GDM1 (cell line): ENCODE measurements at regions not wholly inside any gene's neighbourhood (a gene's known extent, or its start where the extent isn't known, plus 50 kb on each side); places are given as distances from the start of the nearest gene placed in this dataset.
"Not testable (repeated sequence)": the region's sequence is repeated elsewhere in the genome, so short reads cannot be mapped to it uniquely, and the experiment has no call there.

ENCODE experiments used
- DNase-seq: peaks from one replicate; lab custom pipeline; 2025; lab: John Stamatoyannopoulos, UW

DNA sequence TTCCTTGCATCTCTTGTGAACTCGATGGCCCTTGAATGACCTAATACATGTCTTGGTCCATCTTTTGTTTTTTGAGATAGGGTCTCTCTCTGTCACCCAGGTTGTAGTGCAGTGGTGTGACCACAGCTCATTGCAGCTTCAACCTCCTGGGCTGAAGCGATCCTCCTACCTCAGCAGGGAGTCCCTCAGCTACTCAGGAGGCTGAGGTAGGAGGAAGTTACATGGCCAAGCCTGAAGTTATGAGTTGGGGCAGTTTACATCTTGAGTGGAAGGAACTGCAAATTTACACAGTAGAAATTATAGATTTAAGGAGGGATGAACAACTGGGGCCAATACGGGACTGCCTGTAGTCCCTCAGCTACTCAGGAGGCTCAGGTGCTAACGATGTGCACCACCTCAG, 97.2 kb upstream of the METTL14 start:
- no peak for DNase-seq

DNA sequence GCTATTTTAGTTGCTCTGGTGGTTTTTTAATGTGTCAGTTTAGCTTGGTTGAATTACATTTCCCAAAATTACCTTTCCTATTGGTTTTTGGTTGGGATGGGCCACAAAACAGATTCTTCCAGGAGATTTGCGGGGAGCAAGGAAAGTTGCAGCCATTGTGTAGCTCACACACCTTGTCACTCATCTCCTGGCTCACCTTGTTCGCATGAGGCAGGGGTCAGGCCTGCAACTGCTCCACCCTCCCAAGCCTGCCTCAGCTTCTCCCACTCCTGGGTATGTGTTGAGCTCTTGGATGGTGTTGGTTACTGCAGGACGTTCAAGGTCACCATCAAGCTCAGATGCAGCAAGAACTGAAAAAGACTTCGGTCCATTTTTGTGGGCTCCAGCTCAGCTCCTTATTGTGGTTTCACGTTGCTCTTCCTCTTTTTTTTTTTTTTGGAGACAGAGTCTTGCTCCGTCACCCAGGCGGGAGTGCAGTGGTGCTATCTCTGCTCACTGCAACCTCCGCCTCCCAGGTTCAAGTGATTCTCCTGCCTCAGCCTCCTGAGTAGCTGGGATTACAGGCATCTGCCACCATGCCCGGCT, 95.6 kb upstream of the METTL14 start:
- no peak for DNase-seq

DNA sequence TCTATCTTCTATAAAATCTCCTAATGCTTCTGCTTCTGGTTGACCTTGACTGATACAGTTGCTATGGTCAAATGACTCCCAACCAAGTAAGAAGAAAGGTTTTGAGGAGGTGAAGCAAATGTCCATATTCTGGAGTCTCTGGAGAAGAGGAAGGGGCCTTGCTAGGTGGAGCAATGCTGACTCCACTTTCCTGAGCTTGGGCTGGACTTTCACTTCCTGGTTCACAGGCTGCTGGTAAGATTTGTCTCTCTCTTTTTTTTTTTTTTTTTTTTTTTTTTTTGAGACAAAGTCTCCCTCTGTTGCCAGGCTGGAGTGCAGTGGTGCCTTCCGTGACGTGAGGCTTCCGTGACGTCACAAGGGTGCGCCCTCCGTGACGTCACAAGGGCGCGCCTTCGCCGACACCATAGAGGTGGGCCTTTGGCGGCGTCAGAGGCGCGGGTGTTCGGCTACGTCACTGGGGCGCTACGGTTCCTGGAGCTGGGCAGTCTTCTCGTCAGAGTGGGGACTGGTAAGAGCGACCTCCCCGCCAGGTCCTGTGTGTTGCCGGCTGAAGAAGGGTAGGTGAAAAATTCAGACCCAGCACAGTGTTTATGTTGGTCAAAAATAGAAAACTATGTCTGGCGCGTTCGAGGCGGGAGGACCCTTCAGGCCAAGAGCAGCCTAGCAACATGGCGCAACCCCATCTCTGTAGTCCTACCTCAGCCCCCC, 93.7 kb upstream of the METTL14 start:
- peak; percentile 83 for DNase-seq

DNA sequence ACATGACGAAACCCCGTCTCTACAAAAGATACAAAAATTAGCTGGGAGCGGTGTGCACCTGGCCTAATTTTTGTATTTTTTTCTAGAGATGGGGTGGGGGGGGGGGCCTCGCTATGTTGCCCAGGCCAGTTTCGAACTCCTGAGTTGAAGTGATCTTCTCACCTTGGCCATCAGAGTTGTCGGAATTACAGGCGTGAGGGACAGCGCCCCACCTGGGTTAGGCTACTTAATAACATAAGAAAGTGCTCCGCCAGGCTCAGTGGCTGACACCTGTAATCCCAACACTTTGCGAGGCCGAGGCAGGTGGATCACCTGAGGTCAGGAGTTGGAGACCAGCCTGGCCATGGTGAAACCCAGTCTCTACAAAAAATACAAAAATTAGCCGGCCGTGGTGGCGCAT, 92.9 kb upstream of the METTL14 start:
- not testable (repeated sequence) for DNase-seq

DNA sequence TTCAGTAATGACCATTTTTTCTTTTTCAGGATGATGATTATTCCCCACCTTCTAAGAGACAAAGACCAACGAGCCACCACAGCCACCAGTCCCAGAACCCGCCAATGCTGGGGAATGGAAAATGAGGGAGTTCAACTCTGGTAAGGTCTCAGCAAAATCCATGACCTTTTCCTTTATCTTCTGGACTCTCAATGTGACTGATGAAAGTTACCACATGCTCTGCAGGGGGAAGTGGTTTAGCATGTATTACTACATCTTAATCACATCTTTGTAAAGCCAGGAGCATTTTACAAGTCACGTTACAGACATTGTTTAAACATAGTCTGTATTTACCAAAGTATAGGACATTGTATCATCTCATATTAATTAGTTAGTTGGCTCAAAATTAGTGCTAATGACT, 89.3 kb upstream of the METTL14 start:
- DNase-seq, result not testable (repeated sequence)

DNA sequence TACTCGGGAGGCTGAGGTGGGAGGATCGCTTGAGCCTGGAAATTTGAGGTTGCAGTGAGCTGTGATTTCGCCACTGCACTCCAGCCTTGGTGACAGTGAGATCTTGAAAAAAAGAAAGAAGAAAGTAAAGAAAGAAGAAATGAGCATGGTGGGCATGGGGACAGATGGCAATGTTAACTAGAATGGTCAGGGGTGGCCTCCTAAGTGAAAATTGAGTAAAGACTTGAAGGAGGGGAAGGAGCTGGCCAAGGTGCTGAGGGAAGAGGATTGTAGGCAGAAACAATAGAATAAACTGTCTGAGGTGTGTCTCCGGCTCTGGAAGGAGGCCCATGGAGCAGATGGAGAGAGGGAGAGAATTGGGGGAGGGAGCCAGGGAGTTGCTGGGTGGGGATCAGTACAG, 60.1 kb upstream of the METTL14 start:
- not testable (repeated sequence) for DNase-seq

DNA sequence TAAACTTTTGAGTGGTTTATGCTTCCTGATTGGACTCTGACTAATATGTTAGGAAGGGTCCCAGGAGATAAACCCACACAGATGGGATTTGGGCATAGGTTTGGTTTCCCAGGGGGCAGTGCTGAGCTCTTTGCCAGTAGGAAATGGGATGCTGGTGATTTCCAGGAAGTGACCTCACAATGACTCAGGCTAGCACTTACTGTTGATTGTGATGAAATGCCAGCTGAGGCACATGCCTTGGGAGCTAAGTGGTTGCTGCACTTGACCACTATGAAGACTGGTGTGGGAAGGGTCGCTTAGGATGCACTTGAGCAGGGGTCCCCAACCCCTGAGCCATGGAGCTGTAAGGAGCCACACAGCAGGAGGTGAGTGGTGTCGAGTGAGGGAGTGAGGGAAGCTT, 55.5 kb upstream of the METTL14 start:
- DNase-seq, result not testable (repeated sequence)

DNA sequence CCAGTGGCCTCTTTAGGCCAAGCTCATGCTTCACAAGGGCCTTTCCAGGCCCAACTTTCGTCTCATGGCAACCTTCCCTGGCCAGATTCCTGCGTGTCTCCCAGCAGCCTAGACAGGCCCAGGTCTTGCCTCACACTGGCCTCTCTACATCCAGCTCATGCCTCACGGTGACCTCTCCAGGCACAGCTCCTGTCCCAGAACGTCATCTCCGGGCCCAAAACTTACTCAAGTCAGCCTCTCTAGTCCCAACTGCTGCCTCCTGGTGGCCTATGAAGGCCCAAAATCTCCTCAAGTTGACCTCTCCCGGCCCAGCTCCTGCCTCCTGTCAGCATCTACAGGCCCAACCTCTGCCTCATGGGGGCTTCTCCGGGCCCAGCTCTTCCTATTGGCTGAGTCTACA, 54.3 kb upstream of the METTL14 start:
- DNase-seq, result not testable (repeated sequence)

DNA sequence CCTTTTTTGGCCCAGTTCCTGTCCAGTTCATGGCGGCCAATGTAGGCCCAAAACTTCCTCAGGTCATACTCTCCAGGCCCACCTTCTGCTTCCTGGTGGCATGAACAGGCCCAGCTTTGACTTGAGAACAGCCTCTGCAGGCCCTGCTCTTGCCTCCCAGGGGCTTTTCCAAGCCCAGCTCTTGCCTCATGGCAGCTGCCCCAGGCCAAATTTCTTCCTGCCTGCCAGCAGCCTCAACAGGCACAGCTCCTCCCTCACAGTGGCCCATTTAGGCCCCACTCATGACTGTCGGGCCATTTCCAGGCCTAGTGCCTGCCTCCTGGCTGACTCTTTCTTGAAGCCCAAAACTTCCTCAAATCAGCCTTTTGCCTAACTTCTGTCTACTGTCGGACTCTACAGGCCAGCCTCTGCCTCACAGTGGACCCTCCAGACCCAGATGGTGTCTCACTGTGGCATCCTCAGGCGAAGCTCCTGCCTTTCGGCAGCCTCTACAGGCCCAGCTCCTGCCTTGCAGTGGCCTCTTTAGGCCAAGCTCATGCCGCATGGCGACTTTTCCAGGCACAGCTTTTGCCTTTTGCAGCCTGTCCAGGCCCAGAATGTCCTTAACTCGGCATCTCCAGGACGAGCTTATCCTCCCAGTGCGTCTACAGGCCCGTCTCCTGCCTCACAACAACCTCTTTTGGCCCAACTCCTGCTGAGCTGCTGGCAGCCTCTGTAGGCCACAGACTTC, 53.7 kb upstream of the METTL14 start:
- DNase-seq, result not testable (repeated sequence)

DNA sequence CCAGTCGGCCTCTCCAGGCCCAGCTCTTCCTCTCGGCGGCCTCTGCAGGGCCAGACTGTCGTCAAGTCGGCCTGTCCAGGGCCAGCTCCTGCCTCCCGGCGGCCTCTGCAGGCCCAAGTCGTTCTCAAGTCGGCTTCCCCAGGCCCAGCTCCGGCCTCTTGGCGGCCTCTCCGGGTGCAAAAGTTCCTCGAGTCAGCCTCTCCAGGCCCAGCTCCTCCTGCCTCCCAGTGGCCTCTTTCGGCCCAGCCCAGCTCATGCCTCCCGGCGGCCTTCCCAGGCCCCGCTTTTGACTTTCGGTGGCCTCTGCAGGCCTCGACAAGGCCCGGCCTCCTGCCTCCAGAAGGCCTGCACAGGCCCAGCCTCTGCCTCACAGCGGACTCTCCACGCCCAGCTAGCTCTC, 51.7 kb upstream of the METTL14 start:
- not testable (repeated sequence) for DNase-seq

DNA sequence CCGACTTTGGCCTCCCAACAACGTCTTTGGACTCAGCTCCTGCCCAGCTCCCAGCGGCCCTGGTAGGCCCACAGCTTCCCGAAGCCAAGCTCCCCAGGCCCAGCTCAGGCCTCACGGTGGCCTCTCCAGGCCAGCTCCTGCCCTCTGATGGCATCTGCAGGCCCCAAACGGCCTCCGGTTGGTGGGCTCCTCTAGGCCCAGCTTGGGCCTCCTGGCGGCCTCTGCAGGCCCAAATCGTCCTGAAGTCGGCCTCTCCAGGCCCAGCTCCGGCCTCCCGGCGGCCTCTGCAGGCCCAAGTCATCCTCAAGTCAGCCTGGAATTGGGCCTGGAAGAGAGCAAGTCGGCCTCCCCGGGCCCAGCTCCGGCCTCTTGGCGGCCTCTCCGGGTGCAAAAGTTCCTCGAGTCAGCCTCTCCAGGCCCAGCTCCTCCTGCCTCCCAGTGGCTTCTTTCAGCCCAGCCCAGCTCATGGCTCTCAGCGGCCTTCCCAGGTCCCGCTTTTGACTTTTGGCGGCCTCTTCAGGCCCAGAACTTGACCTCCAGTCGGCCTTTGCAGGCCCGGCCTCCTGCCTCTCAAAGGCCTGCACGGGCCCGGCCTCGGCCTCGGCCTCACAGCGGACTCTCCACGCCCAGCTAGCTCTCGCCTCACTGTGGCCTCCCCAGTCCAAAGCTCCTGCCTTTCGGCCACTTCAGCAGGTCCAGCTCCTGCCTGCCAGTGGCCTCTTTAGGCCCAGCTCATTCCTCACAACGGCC, 50.9 kb upstream of the METTL14 start:
- not testable (repeated sequence) for DNase-seq
